HepG2 (cell line): ENCODE measurements at regions not wholly inside any gene's neighbourhood (a gene's known extent, or its start where the extent isn't known, plus 50 kb on each side); places are given as distances from the start of the nearest gene placed in this dataset.

Experiments used
- ATAC-seq: fragments of 200-7000 bp; cut with Tn5 transposase; 3 replicates; pipeline ENCODE4 v1.9.1; 2020; ENCODE audit warnings: mild to moderate bottlenecking, moderate library complexity
- BruUV-seq: library from RNA; stranded (reverse); fragments of 400-500 nt; replicated peaks from 2 replicates; lab custom pipeline; 2021; lab: Mats Ljungman, UMichigan
- CTCF ChIA-PET: fragments of 300-600 bp; formaldehyde crosslinking; extraction: SDS; loops from one replicate; lab custom pipeline; 2021; ENCODE audit warnings: low total read pairs, inconsistent platforms, low intra/inter-chr PET ratio; lab: Yijun Ruan, JAX
- POLR2A ChIA-PET: fragments of 350-600 bp; sonication (Branson Sonifier 250); formaldehyde crosslinking; loops from one replicate; lab custom pipeline; 2020; ENCODE audit warnings: antibody characterized with exemption, inconsistent platforms; lab: Yijun Ruan, JAX
- DNase-seq: peaks from one replicate; pipeline ENCODE4 v3.0.0-alpha.2; 2015; ENCODE audit warnings: low spot score
- FAIRE-seq: peaks from 3 replicates; lab custom pipeline; 2011; peaks lifted over from hg19 to GRCh38; lab: Jason Lieb, UNC
- H2AFZ ChIP-seq: one replicate; pipeline ENCODE4 v1.6.1; 2011; ENCODE audit warnings: low read length, inconsistent platforms
- H3K27ac ChIP-seq: fragments of 300-600 bp; 3 replicates; pipeline ENCODE4 v1.8.0; 2011; ENCODE audit warnings: mixed run types, mild to moderate bottlenecking, mixed read lengths, low read length, inconsistent platforms; ENCODE audit not compliant: insufficient read depth; ENCODE audit errors: extremely low read length
- H3K27me3 ChIP-seq, 2 experiments: fragments of 200-600 bp in 1 of 2; 2 replicates in 1 of 2; 3 replicates in 1 of 2; pipeline versions ENCODE4 v1.6.0 to v1.8.0; 2011; ENCODE audit warnings: low read length in 2 of 2, mild to moderate bottlenecking in 2 of 2, moderate library complexity in 2 of 2, inconsistent platforms in 1 of 2; ENCODE audit not compliant: insufficient read depth in 2 of 2, control insufficient read depth in 1 of 2
- H3K36me3 ChIP-seq, 2 experiments: fragments of 200-600 bp in 1 of 2; replicated peaks in 1 of 2; 2 replicates in 1 of 2; 3 replicates in 1 of 2; pipeline versions ENCODE4 v1.5.1 to v1.8.0; 2011; ENCODE audit warnings: low read length in 2 of 2, inconsistent platforms in 1 of 2; ENCODE audit not compliant: insufficient read depth in 2 of 2, control insufficient read depth in 1 of 2
- H3K4me1 ChIP-seq: 2 replicates; pipeline ENCODE4 v1.5.1; 2012; ENCODE audit warnings: low read length, inconsistent platforms; ENCODE audit not compliant: insufficient read depth
- H3K4me2 ChIP-seq: 2 replicates; pipeline ENCODE4 v1.6.0; 2011; ENCODE audit warnings: low read depth, low read length, inconsistent platforms
- H3K4me3 ChIP-seq, 3 experiments: fragments of 200-600 bp in 1 of 3; sonication (generic), shearing (Covaris generic) in 1 of 3; replicated peaks in 1 of 3; 2 replicates each; pipeline ENCODE4 v1.5.1; 2011 to 2016; ENCODE audit warnings: low read length in 3 of 3, inconsistent platforms in 2 of 3, low read depth in 2 of 3, mild to moderate bottlenecking in 2 of 3, control low read depth in 1 of 3, mixed read lengths in 1 of 3; ENCODE audit not compliant: insufficient read depth in 1 of 3
- H3K79me2 ChIP-seq: one replicate; pipeline ENCODE4 v1.6.1; 2011; ENCODE audit warnings: low read length, inconsistent platforms; ENCODE audit not compliant: insufficient read depth
- H3K9ac ChIP-seq: 2 replicates; pipeline ENCODE4 v1.6.0; 2011; ENCODE audit warnings: mild to moderate bottlenecking, low read depth, low read length, inconsistent platforms; ENCODE audit not compliant: insufficient read depth
- H3K9me3 ChIP-seq: 2 replicates; pipeline ENCODE4 v1.5.1; 2012; ENCODE audit warnings: mild to moderate bottlenecking, low read length
- H4K20me1 ChIP-seq: 2 replicates; pipeline ENCODE4 v1.6.0; 2011; ENCODE audit warnings: inconsistent platforms, mild to moderate bottlenecking, low read length, moderate library complexity; ENCODE audit not compliant: insufficient read depth
- ATF5 ChIP-seq: sonication (generic); formaldehyde crosslinking; IDR thresholded peaks from 2 replicates; pipeline ENCODE4 v1.4.0; 2020; ENCODE audit warnings: mild to moderate bottlenecking, low read depth, missing genetic modification reagents
- CTCF ChIP-seq: sonication (generic); formaldehyde crosslinking; IDR thresholded peaks from 2 replicates; pipeline ENCODE4 v1.5.0; 2020; ENCODE audit warnings: mild to moderate bottlenecking, missing genetic modification reagents, moderate library complexity
- HOXA3 ChIP-seq: sonication (generic); formaldehyde crosslinking; IDR thresholded peaks from 2 replicates; pipeline ENCODE4 v1.5.0; 2020; ENCODE audit warnings: missing genetic modification reagents
- ZBTB33 ChIP-seq: sonication (generic); formaldehyde crosslinking; IDR thresholded peaks from 2 replicates; pipeline ENCODE4 v1.4.0; 2020; ENCODE audit warnings: missing genetic modification reagents
- ZNF574 ChIP-seq: sonication (generic); formaldehyde crosslinking; IDR thresholded peaks from 2 replicates; pipeline ENCODE4 v1.4.0; 2020; ENCODE audit warnings: missing genetic modification reagents
- ZNF687 ChIP-seq: sonication (generic); formaldehyde crosslinking; IDR thresholded peaks from 2 replicates; pipeline ENCODE4 v1.5.1; 2020; ENCODE audit warnings: mild to moderate bottlenecking, missing genetic modification reagents, moderate library complexity
- ZNF724P ChIP-seq: sonication (generic); formaldehyde crosslinking; IDR thresholded peaks from 2 replicates; pipeline ENCODE4 v1.8.0; 2022; ENCODE audit warnings: missing genetic modification reagents, borderline replicate concordance
- ZNF800 ChIP-seq: sonication (generic); formaldehyde crosslinking; IDR thresholded peaks from 2 replicates; pipeline ENCODE4 v1.4.0; 2020; ENCODE audit warnings: missing genetic modification reagents
- WGBS: methylation state at CpG from one replicate; pipeline ENCODE4 v1.1.6; 2017; ENCODE audit warnings: low lambda C conversion rate; 5-methylcytosine and 5-hydroxymethylcytosine counted together
- in situ Hi-C: cut with HindIII; loops from 2 replicates; pipeline ENCODE4 v1.10.0; 2017; ENCODE audit warnings: low pct_unique_long_range_greater_than_20kb; ENCODE audit not compliant: extremely low pct_ligation_motif_present
- intact Hi-C: fragments of 100-400 bp; cut with micrococcal nuclease; formaldehyde crosslinking; loops from one replicate; pipeline ENCODE4 v1.10.0; 2022; ENCODE audit not compliant: unreplicated experiment

- CTCF ChIA-PET, result no interaction called here
- in situ Hi-C loops, result no loop called here
- peak; percentile 62; the same call in 1 of the 2 replicates for TF ChIP-seq ZBTB33
- no peak for TF ChIP-seq ZNF800 (CRISPR knock-in tag)
- no peak for TF ChIP-seq ZNF574 (CRISPR knock-in tag)
- TF ChIP-seq ZNF687 (CRISPR knock-in tag), result peak; percentile 16; the same call in 1 of the 2 replicates
- TF ChIP-seq ZNF724P (CRISPR knock-in tag), result no peak
- peak; percentile 41; the same call in 1 of the 2 replicates for TF ChIP-seq CTCF (CRISPR knock-in tag)
- TF ChIP-seq HOXA3, result 0 out of 2 replicates have a peak, but pooled peaks have one; percentile 27
- no peak for TF ChIP-seq ATF5 (CRISPR knock-in tag)
- TF ChIP-seq, all 625 proteins: peak for 4
- no peak overlapping the region for H2AFZ ChIP-seq
- H3K9ac ChIP-seq, result no peak overlapping the region
- H3K4me1 ChIP-seq, result no peaks in the 10 kb centered on the region
- no peak for DNase-seq
- no peaks in the 10 kb centered on the region for H3K9me3 ChIP-seq
- H3K27ac ChIP-seq, result no peak overlapping the region
- intact Hi-C loops, result no loop called here
- no peaks in the 10 kb centered on the region for H3K79me2 ChIP-seq
- H4K20me1 ChIP-seq, result no peaks in the 10 kb centered on the region
- FAIRE-seq, result no peak
- H3K4me3 ChIP-seq, result no peak overlapping the region
- BruUV-seq, result no TSS peak
- POLR2A ChIA-PET, result no interaction called here
- H3K27me3 ChIP-seq, result peaks cover 2 to 17% of the 10 kb centered on the region in 2 experiments; a peak in 2 of 5 replicates
- no peak overlapping the region for H3K4me2 ChIP-seq
- no peaks in the 10 kb centered on the region for H3K36me3 ChIP-seq
- 71% methylated on average over 44 of the region's 46 CpGs for WGBS
- peak; percentile 27; the same call in 1 of the 3 replicates for ATAC-seq
Measured at GRCh38 chr6:1554476-1555310, 55.0 kb upstream of the FOXC1 start.
